Thoracic aorta (tissue), 2 donors: ENCODE measurements at regions not wholly inside any gene's neighbourhood (a gene's known extent, or its start where the extent isn't known, plus 50 kb on each side); places are given as distances from the start of the nearest gene placed in this dataset.

Experiments
- ATAC-seq: fragments of 150-250 bp; one replicate; pipeline ENCODE4 v1.8.0; 2017; ENCODE audit warnings: low read depth; ENCODE audit not compliant: insufficient number of reproducible peaks, low FRiP score
- DNase-seq: peaks from one replicate; pipeline ENCODE4 v3.0.0-alpha.2; 2020; ENCODE audit warnings: low spot score
- H3K27ac ChIP-seq, 2 donors: fragments of 200-600 bp; sonication (generic); 1 replicate in 1 of 2; 2 replicates in 1 of 2; pipeline ENCODE4 v1.5.1; 2016; ENCODE audit warnings: mild to moderate bottlenecking in 2 of 2, moderate library complexity in 2 of 2
- H3K27me3 ChIP-seq: fragments of 200-600 bp; sonication (generic); replicated peaks from 2 replicates; pipeline ENCODE4 v1.6.0; 2016; ENCODE audit warnings: mild to moderate bottlenecking; ENCODE audit not compliant: insufficient read depth
- H3K36me3 ChIP-seq: fragments of 200-600 bp; sonication (generic); one replicate; pipeline ENCODE4 v1.5.1; 2016
- H3K4me1 ChIP-seq, 2 donors: fragments of 200-600 bp; sonication (generic); 1 replicate in 1 of 2; 2 replicates in 1 of 2; pipeline versions ENCODE4 v1.5.1 to v1.6.0; 2016; ENCODE audit warnings: low read depth in 2 of 2, mild to moderate bottlenecking in 1 of 2; ENCODE audit not compliant: control insufficient read depth in 1 of 2
- H3K4me3 ChIP-seq: fragments of 200-600 bp; sonication (generic); 2 replicates; pipeline ENCODE4 v1.5.1; 2016; ENCODE audit warnings: mild to moderate bottlenecking
- H3K9me3 ChIP-seq: fragments of 200-600 bp; sonication (generic); 2 replicates; pipeline ENCODE4 v1.5.1; 2016
- CTCF ChIP-seq: fragments of 200-600 bp; sonication (generic); IDR thresholded peaks from one replicate; pipeline ENCODE4 v1.5.1; 2019; ENCODE audit warnings: antibody characterized with exemption

GRCh38 chr6:130758813-130759212 is 68.4 kb upstream of the SMLR1 start:
- H3K4me1 ChIP-seq = no peaks in the 10 kb centered on the region
- no peak overlapping the region for H3K4me3 ChIP-seq
- no peak overlapping the region for H3K27ac ChIP-seq
- TF ChIP-seq CTCF = no peak
- ATAC-seq (no peak), DNase-seq (no peak)
- no peaks in the 10 kb centered on the region for H3K36me3 ChIP-seq
- H3K27me3 ChIP-seq = no peaks in the 10 kb centered on the region
- no peaks in the 10 kb centered on the region for H3K9me3 ChIP-seq

GRCh38 chr6:130760006-130760405 is 67.2 kb upstream of the SMLR1 start:
- no peak overlapping the region for H3K4me3 ChIP-seq
- no peaks in the 10 kb centered on the region for H3K36me3 ChIP-seq
- ATAC-seq (no peak), DNase-seq (no peak)
- H3K27ac ChIP-seq = no peak overlapping the region
- no peaks in the 10 kb centered on the region for H3K27me3 ChIP-seq
- H3K4me1 ChIP-seq = no peaks in the 10 kb centered on the region
- H3K9me3 ChIP-seq = no peaks in the 10 kb centered on the region
- no peak for TF ChIP-seq CTCF

GRCh38 chr6:130761286-130761685 is 65.9 kb upstream of the SMLR1 start:
- ATAC-seq (no peak), DNase-seq (no peak)
- Histone ChIP-seq H3K4me3 (no peak overlapping the region), H3K4me1 (no peaks in the 10 kb centered on the region), H3K9me3 (no peaks in the 10 kb centered on the region), H3K27ac (no peak overlapping the region), H3K36me3 (no peaks in the 10 kb centered on the region), H3K27me3 (no peaks in the 10 kb centered on the region)
- TF ChIP-seq CTCF = no peak

- Histone ChIP-seq H3K36me3 (no peaks in the 10 kb centered on the region), H3K4me1 (no peaks in the 10 kb centered on the region), H3K4me3 (no peak overlapping the region), H3K27me3 (no peaks in the 10 kb centered on the region), H3K9me3 (no peaks in the 10 kb centered on the region), H3K27ac (no peak overlapping the region)
- DNase-seq (no peak), ATAC-seq (no peak)
- no peak for TF ChIP-seq CTCF
Measured at GRCh38 chr6:130765181-130765727, 62.0 kb upstream of the SMLR1 start.

GRCh38 chr6:130766239-130767144 is 60.7 kb upstream of the SMLR1 start:
- DNase-seq = no peak
- Histone ChIP-seq H3K4me1 (no peaks in the 10 kb centered on the region), H3K4me3 (no peak overlapping the region), H3K27me3 (no peaks in the 10 kb centered on the region), H3K27ac (no peak overlapping the region), H3K9me3 (no peaks in the 10 kb centered on the region), H3K36me3 (no peaks in the 10 kb centered on the region)
- no peak for TF ChIP-seq CTCF
- no peak for ATAC-seq
